Mesothelial cell of epicardium (in vitro differentiated cells): ENCODE measurements at regions not wholly inside any gene's neighbourhood (a gene's known extent, or its start where the extent isn't known, plus 50 kb on each side); places are given as distances from the start of the nearest gene placed in this dataset.

Experiments used
- DNase-seq, 2 experiments: peaks; one replicate each; pipeline ENCODE4 v3.0.0; 2021; ENCODE audit warnings: low spot score in 2 of 2; ENCODE audit not compliant: unreplicated experiment in 2 of 2
- H3K27ac Mint-ChIP-seq: 2 replicates; pipeline ENCODE4 v1.8.0; 2021; ENCODE audit warnings: mixed read lengths
- H3K27me3 Mint-ChIP-seq: 2 replicates; pipeline ENCODE4 v1.8.0; 2021; ENCODE audit warnings: low read depth, mixed read lengths
- H3K36me3 Mint-ChIP-seq: 2 replicates; pipeline ENCODE4 v1.8.0; 2021; ENCODE audit warnings: mixed read lengths
- H3K4me1 Mint-ChIP-seq: 2 replicates; pipeline ENCODE4 v1.8.0; 2021; ENCODE audit warnings: mixed read lengths
- H3K4me3 Mint-ChIP-seq: 2 replicates; pipeline ENCODE4 v1.8.0; 2021; ENCODE audit warnings: mild to moderate bottlenecking, moderate library complexity, mixed read lengths
- H3K9me3 Mint-ChIP-seq: 2 replicates; pipeline ENCODE4 v1.8.0; 2021; ENCODE audit warnings: mixed read lengths
- CTCF ChIP-seq: fragments of 200-600 bp; sonication (generic); IDR thresholded peaks from one replicate; pipeline ENCODE4 v1.5.0; 2021; ENCODE audit warnings: antibody characterized with exemption; ENCODE audit not compliant: unreplicated experiment

DNA sequence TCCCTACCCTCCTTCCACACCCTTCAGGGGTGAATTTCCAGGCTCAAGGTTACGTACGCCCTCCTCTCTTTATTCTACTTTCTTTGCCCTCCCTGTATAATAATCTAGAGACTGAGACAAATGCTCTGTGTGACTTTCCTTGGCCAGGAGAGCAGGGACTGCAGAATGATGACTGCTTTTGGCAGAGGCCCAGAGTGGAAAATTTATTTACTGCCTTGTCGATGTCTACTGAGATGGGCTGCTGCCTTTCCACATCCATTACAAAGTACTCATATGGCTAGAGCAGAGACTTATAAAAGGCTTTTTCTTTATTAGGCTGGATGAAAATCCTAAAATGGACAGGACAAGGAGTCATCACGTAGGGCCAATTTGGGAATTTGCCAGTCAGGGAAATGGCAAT lies 576.2 kb downstream of the TUSC7 start:
- TF ChIP-seq CTCF, result no peak
- no peak overlapping the region for H3K4me3 Mint-ChIP-seq
- H3K9me3 Mint-ChIP-seq, result no peaks in the 10 kb centered on the region
- no peaks in the 10 kb centered on the region for H3K36me3 Mint-ChIP-seq
- no peak for DNase-seq
- H3K27ac Mint-ChIP-seq, result peak overlapping the region; percentile 23
- peaks cover 1% of the 10 kb centered on the region for H3K27me3 Mint-ChIP-seq
- H3K4me1 Mint-ChIP-seq, result peaks cover 16% of the 10 kb centered on the region

DNA sequence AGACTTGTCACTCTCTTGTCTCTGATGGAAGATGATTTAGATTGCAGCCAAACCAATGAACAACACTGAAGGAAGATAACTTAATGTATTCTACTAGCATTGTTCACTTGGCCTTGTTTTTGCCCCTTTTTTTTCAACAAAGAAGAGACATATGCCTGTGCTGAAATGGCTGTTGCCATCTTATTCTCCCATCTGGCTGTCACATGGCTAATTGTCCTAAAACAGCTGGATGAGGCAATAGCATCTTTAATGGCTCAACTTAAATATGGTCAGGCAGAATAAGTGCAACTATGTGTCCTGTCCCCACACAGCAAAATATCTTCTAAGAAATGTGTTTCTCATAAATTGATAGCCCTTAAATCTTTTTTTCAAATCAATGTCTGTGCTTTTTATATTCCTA lies 576.9 kb downstream of the TUSC7 start:
- H3K27me3 Mint-ChIP-seq, result peaks cover 1% of the 10 kb centered on the region
- no peak for TF ChIP-seq CTCF
- no peak overlapping the region for H3K27ac Mint-ChIP-seq
- H3K4me3 Mint-ChIP-seq, result no peak overlapping the region
- H3K9me3 Mint-ChIP-seq, result no peaks in the 10 kb centered on the region
- H3K36me3 Mint-ChIP-seq, result no peaks in the 10 kb centered on the region
- H3K4me1 Mint-ChIP-seq, result peaks cover 16% of the 10 kb centered on the region
- DNase-seq, result no peak

- TF ChIP-seq CTCF, result no peak
- H3K27me3 Mint-ChIP-seq, result peaks cover 1% of the 10 kb centered on the region
- peaks cover 16% of the 10 kb centered on the region for H3K4me1 Mint-ChIP-seq
- H3K36me3 Mint-ChIP-seq, result no peaks in the 10 kb centered on the region
- no peaks in the 10 kb centered on the region for H3K9me3 Mint-ChIP-seq
- no peak for DNase-seq
- H3K4me3 Mint-ChIP-seq, result no peak overlapping the region
- no peak overlapping the region for H3K27ac Mint-ChIP-seq
Measured at GRCh38 chr3:117287602-117288001, 578.0 kb downstream of the TUSC7 start.

GRCh38 chr3:117291476-117291875 lies 581.9 kb downstream of the TUSC7 start:
- H3K27ac Mint-ChIP-seq, result no peak overlapping the region
- no peak overlapping the region for H3K4me3 Mint-ChIP-seq
- H3K9me3 Mint-ChIP-seq, result no peaks in the 10 kb centered on the region
- DNase-seq, result no peak
- H3K27me3 Mint-ChIP-seq, result peaks cover 2% of the 10 kb centered on the region
- no peak for TF ChIP-seq CTCF
- peaks cover 3% of the 10 kb centered on the region for H3K4me1 Mint-ChIP-seq
- H3K36me3 Mint-ChIP-seq, result no peaks in the 10 kb centered on the region

DNA sequence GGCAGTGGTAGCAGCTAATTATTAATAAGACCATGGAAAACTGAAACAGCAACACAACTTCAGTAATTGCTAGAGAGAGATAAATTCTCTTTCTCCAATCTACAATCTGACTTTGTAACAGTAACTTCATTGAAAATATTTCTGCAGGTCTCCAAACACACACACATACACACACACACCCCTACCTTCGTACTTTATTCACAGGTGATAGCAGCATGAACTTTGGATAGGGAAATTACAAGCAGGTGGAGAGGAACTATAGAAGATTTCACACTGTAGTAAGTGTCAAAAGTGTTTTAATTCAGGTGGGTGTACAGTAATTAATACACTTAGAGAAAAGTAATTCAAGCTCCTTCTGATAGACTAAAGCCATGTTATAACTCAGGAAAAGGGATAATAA lies 587.5 kb downstream of the TUSC7 start:
- H3K27me3 Mint-ChIP-seq, result peaks cover 2% of the 10 kb centered on the region
- no peaks in the 10 kb centered on the region for H3K36me3 Mint-ChIP-seq
- H3K4me1 Mint-ChIP-seq, result peaks cover 7% of the 10 kb centered on the region
- no peak for TF ChIP-seq CTCF
- H3K9me3 Mint-ChIP-seq, result no peaks in the 10 kb centered on the region
- no peak overlapping the region for H3K27ac Mint-ChIP-seq
- no peak for DNase-seq
- no peak overlapping the region for H3K4me3 Mint-ChIP-seq

GRCh38 chr3:117297541-117297940 lies 588.0 kb downstream of the TUSC7 start:
- no peaks in the 10 kb centered on the region for H3K36me3 Mint-ChIP-seq
- H3K27ac Mint-ChIP-seq, result no peak overlapping the region
- no peak overlapping the region for H3K4me3 Mint-ChIP-seq
- no peak for DNase-seq
- H3K4me1 Mint-ChIP-seq, result peaks cover 7% of the 10 kb centered on the region
- TF ChIP-seq CTCF, result no peak
- no peaks in the 10 kb centered on the region for H3K9me3 Mint-ChIP-seq
- H3K27me3 Mint-ChIP-seq, result peaks cover 2% of the 10 kb centered on the region
